ENCODE measurements at regions not wholly inside any gene's neighbourhood (a gene's known extent, or its start where the extent isn't known, plus 50 kb on each side); places are given as distances from the start of the nearest gene placed in this dataset.
"Not testable (repeated sequence)": the region's sequence is repeated elsewhere in the genome, so short reads cannot be mapped to it uniquely, and the experiment has no call there.

GRCh38 chr9:39674437-39675210 lies 319.2 kb downstream of the SPATA31A1 start:
- POLR2A ChIA-PET = not testable (repeated sequence)

GRCh38 chr9:39675211-39675553 lies 319.7 kb downstream of the SPATA31A1 start:
- H3K4me3 Mint-ChIP-seq; H3K9me3 Mint-ChIP-seq; POLR2A ChIA-PET; CTCF ChIA-PET; H3K4me1 Mint-ChIP-seq; H3K36me3 Mint-ChIP-seq (ENCODE audit: low read depth); H3K27me3 Mint-ChIP-seq; ATAC-seq (ENCODE audit: low read depth); intact Hi-C loops (cut with micrococcal nuclease); H3K27ac Mint-ChIP-seq; DNase-seq: not testable (repeated sequence)

More at GRCh38 chr9:39674437-39675210, 319.2 kb downstream of the SPATA31A1 start:
- ATAC-seq (ENCODE audit: low read depth); CTCF ChIA-PET; H3K27ac Mint-ChIP-seq; H3K4me3 Mint-ChIP-seq; H3K4me1 Mint-ChIP-seq; H3K9me3 Mint-ChIP-seq; intact Hi-C loops (cut with micrococcal nuclease); DNase-seq; H3K27me3 Mint-ChIP-seq; H3K36me3 Mint-ChIP-seq (ENCODE audit: low read depth): not testable (repeated sequence)

GRCh38 chr9:39678534-39679263 lies 323.2 kb downstream of the SPATA31A1 start:
- H3K9me3 Mint-ChIP-seq; H3K36me3 Mint-ChIP-seq (ENCODE audit: low read depth); H3K27ac Mint-ChIP-seq; ATAC-seq (ENCODE audit: low read depth); DNase-seq; CTCF ChIA-PET; H3K4me1 Mint-ChIP-seq; intact Hi-C loops (cut with micrococcal nuclease); H3K4me3 Mint-ChIP-seq; POLR2A ChIA-PET; H3K27me3 Mint-ChIP-seq: not testable (repeated sequence)

- H3K36me3 Mint-ChIP-seq (ENCODE audit: low read depth); intact Hi-C loops (cut with micrococcal nuclease); H3K27ac Mint-ChIP-seq; ATAC-seq (ENCODE audit: low read depth); H3K4me1 Mint-ChIP-seq; DNase-seq; H3K4me3 Mint-ChIP-seq; POLR2A ChIA-PET; CTCF ChIA-PET; H3K27me3 Mint-ChIP-seq; H3K9me3 Mint-ChIP-seq: not testable (repeated sequence)
Observed at GRCh38 chr9:39680694-39681401, 325.4 kb downstream of the SPATA31A1 start.

- H3K27ac Mint-ChIP-seq; DNase-seq; intact Hi-C loops (cut with micrococcal nuclease); POLR2A ChIA-PET; H3K9me3 Mint-ChIP-seq; H3K27me3 Mint-ChIP-seq; ATAC-seq (ENCODE audit: low read depth); CTCF ChIA-PET; H3K4me3 Mint-ChIP-seq; H3K36me3 Mint-ChIP-seq (ENCODE audit: low read depth); H3K4me1 Mint-ChIP-seq: not testable (repeated sequence)
Observed at GRCh38 chr9:39728862-39729261, 373.4 kb downstream of the SPATA31A1 start.

- DNase-seq; H3K4me3 Mint-ChIP-seq; H3K4me1 Mint-ChIP-seq; H3K27me3 Mint-ChIP-seq; CTCF ChIA-PET; ATAC-seq (ENCODE audit: low read depth); intact Hi-C loops (cut with micrococcal nuclease); H3K9me3 Mint-ChIP-seq; POLR2A ChIA-PET; H3K36me3 Mint-ChIP-seq (ENCODE audit: low read depth); H3K27ac Mint-ChIP-seq: not testable (repeated sequence)
Observed at GRCh38 chr9:39744898-39745297, 389.4 kb downstream of the SPATA31A1 start.

- H3K4me1 Mint-ChIP-seq; H3K9me3 Mint-ChIP-seq; H3K4me3 Mint-ChIP-seq; intact Hi-C loops (cut with micrococcal nuclease); H3K27ac Mint-ChIP-seq; H3K36me3 Mint-ChIP-seq (ENCODE audit: low read depth); ATAC-seq (ENCODE audit: low read depth); H3K27me3 Mint-ChIP-seq; CTCF ChIA-PET; DNase-seq; POLR2A ChIA-PET: not testable (repeated sequence)
Observed at GRCh38 chr9:39775570-39775969, 420.1 kb downstream of the SPATA31A1 start.

GRCh38 chr9:39791356-39791755 lies 435.9 kb downstream of the SPATA31A1 start:
- H3K36me3 Mint-ChIP-seq (ENCODE audit: low read depth); H3K9me3 Mint-ChIP-seq; H3K27ac Mint-ChIP-seq; H3K27me3 Mint-ChIP-seq; CTCF ChIA-PET; intact Hi-C loops (cut with micrococcal nuclease); H3K4me3 Mint-ChIP-seq; H3K4me1 Mint-ChIP-seq; POLR2A ChIA-PET: not testable (repeated sequence)
- peak; percentile 53 for DNase-seq
- ATAC-seq (ENCODE audit: low read depth) = peak; percentile 98

- H3K9me3 Mint-ChIP-seq; H3K27me3 Mint-ChIP-seq; H3K36me3 Mint-ChIP-seq (ENCODE audit: low read depth); H3K4me3 Mint-ChIP-seq; DNase-seq; intact Hi-C loops (cut with micrococcal nuclease); H3K4me1 Mint-ChIP-seq; POLR2A ChIA-PET; ATAC-seq (ENCODE audit: low read depth); CTCF ChIA-PET; H3K27ac Mint-ChIP-seq: not testable (repeated sequence)
Observed at GRCh38 chr9:39797935-39798334, 442.5 kb downstream of the SPATA31A1 start.

- H3K4me3 Mint-ChIP-seq; CTCF ChIA-PET; H3K27me3 Mint-ChIP-seq; H3K9me3 Mint-ChIP-seq; H3K36me3 Mint-ChIP-seq (ENCODE audit: low read depth); H3K27ac Mint-ChIP-seq; intact Hi-C loops (cut with micrococcal nuclease); ATAC-seq (ENCODE audit: low read depth); POLR2A ChIA-PET; H3K4me1 Mint-ChIP-seq; DNase-seq: not testable (repeated sequence)
Observed at GRCh38 chr9:39799252-39799651, 443.8 kb downstream of the SPATA31A1 start.

GRCh38 chr9:39802561-39802960 lies 447.1 kb downstream of the SPATA31A1 start:
- DNase-seq; H3K36me3 Mint-ChIP-seq (ENCODE audit: low read depth); H3K27me3 Mint-ChIP-seq; POLR2A ChIA-PET; H3K27ac Mint-ChIP-seq; H3K4me3 Mint-ChIP-seq; intact Hi-C loops (cut with micrococcal nuclease); CTCF ChIA-PET; H3K4me1 Mint-ChIP-seq; H3K9me3 Mint-ChIP-seq; ATAC-seq (ENCODE audit: low read depth): not testable (repeated sequence)

Measured in activated B cell treated with CpG ODN at 0.5 μM for 24 hours (primary cell).